Glutamatergic neuron (in vitro differentiated cells): ENCODE measurements at regions not wholly inside any gene's neighbourhood (a gene's known extent, or its start where the extent isn't known, plus 50 kb on each side); places are given as distances from the start of the nearest gene placed in this dataset.
"Not testable (repeated sequence)": the region's sequence is repeated elsewhere in the genome, so short reads cannot be mapped to it uniquely, and the experiment has no call there.

ENCODE experiments used
- DNase-seq: peaks from one replicate; pipeline ENCODE4 v3.0.0; 2022
- H3K27ac Mint-ChIP-seq: one replicate; pipeline ENCODE4 v1.8.0; 2020; ENCODE audit warnings: mild to moderate bottlenecking, mixed read lengths, inconsistent platforms; ENCODE audit not compliant: unreplicated experiment
- H3K27me3 Mint-ChIP-seq: one replicate; pipeline ENCODE4 v1.8.0; 2020; ENCODE audit warnings: mild to moderate bottlenecking, moderate library complexity, mixed read lengths, inconsistent platforms; ENCODE audit not compliant: unreplicated experiment
- H3K36me3 Mint-ChIP-seq: one replicate; pipeline ENCODE4 v1.8.0; 2020; ENCODE audit warnings: mild to moderate bottlenecking, mixed read lengths, inconsistent platforms; ENCODE audit not compliant: unreplicated experiment
- H3K4me1 Mint-ChIP-seq: one replicate; pipeline ENCODE4 v1.8.0; 2020; ENCODE audit warnings: mild to moderate bottlenecking, low read depth, mixed read lengths, inconsistent platforms; ENCODE audit not compliant: unreplicated experiment
- H3K4me3 Mint-ChIP-seq: one replicate; pipeline ENCODE4 v1.8.0; 2020; ENCODE audit warnings: mild to moderate bottlenecking, mixed read lengths, inconsistent platforms; ENCODE audit not compliant: unreplicated experiment
- H3K9me3 Mint-ChIP-seq: one replicate; pipeline ENCODE4 v1.8.0; 2020; ENCODE audit warnings: mild to moderate bottlenecking, moderate library complexity, mixed read lengths, inconsistent platforms; ENCODE audit not compliant: unreplicated experiment
- TF ChIP-seq, protein P1 (sequence below): fragments of 200-600 bp; sonication (generic); IDR thresholded peaks from one replicate; pipeline ENCODE4 v1.5.0; 2021; ENCODE audit not compliant: partially characterized antibody, unreplicated experiment

DNA sequence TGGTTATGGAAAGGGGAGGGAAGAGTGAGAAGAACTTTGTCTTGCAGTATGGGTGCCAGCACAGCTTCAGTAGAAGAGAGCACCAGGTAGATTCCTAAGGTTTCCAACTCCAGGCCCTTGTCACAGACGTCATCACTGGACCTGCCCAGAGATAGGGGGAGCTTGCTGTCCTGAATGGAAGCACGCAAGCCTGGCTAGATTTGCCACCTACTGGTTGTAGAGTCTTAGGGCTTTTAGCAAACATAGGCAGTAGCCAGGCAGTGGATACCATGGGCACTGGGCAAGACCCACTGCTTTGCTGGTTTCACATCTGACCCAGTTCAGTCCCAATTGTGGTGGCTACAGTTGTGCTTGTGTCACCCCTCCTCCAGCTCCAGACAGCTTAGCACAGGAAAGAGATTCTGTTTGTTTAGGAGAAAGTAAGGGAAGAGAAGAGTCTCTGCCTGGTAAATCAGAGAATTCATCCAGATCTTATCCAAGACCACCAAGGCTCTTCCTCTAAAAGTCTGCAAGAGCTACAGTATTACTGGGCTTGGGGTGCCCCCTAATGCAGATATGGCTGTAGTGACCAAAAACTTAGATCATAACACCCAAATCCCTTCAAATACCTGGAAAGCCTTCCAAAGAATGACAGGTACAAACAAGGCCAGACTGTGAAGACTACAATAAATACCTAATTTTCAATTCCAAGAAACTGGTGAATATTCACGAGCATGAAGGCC, 158.9 kb downstream of the HINT1 start:
- H3K27ac Mint-ChIP-seq, result no peak overlapping the region
- no peak for DNase-seq
- TF ChIP-seq, protein P1, sequence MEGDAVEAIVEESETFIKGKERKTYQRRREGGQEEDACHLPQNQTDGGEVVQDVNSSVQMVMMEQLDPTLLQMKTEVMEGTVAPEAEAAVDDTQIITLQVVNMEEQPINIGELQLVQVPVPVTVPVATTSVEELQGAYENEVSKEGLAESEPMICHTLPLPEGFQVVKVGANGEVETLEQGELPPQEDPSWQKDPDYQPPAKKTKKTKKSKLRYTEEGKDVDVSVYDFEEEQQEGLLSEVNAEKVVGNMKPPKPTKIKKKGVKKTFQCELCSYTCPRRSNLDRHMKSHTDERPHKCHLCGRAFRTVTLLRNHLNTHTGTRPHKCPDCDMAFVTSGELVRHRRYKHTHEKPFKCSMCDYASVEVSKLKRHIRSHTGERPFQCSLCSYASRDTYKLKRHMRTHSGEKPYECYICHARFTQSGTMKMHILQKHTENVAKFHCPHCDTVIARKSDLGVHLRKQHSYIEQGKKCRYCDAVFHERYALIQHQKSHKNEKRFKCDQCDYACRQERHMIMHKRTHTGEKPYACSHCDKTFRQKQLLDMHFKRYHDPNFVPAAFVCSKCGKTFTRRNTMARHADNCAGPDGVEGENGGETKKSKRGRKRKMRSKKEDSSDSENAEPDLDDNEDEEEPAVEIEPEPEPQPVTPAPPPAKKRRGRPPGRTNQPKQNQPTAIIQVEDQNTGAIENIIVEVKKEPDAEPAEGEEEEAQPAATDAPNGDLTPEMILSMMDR, result no peak
- H3K27me3 Mint-ChIP-seq, result no peaks in the 10 kb centered on the region
- no peaks in the 10 kb centered on the region for H3K9me3 Mint-ChIP-seq
- no peaks in the 10 kb centered on the region for H3K36me3 Mint-ChIP-seq
- H3K4me1 Mint-ChIP-seq, result no peaks in the 10 kb centered on the region
- H3K4me3 Mint-ChIP-seq, result no peak overlapping the region

DNA sequence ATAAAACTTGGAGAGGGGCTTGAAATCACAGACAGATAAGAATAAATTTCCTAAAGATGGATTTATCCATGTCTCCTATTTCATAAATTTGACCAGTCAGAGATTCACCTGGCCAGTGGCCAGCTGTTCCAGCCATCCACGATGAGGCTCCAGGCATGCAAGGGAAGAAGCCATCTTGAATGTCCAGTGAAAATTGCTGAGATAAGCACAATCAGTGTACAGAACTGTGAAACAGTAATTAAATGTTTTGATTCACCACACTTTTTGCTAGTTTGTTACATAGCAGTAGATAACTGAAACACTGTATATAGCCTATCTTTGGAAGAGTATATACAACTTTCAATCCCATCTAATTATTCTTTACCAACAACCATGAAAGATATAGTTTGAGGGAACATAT, 163.5 kb downstream of the HINT1 start:
- no peak overlapping the region for H3K4me3 Mint-ChIP-seq
- H3K27me3 Mint-ChIP-seq, result no peaks in the 10 kb centered on the region

GRCh38 chr5:131000289-131000688, 164.8 kb downstream of the HINT1 start:
- no peak overlapping the region for H3K4me3 Mint-ChIP-seq

More for the DNA sequence above, 163.5 kb downstream of the HINT1 start:
- Mint-ChIP-seq H3K27ac (no peak overlapping the region), H3K4me1 (no peaks in the 10 kb centered on the region), H3K9me3 (no peaks in the 10 kb centered on the region), H3K36me3 (no peaks in the 10 kb centered on the region)
- no peak for DNase-seq
- TF ChIP-seq, protein P1, result no peak

GRCh38 chr5:130996720-130997119, 168.3 kb downstream of the HINT1 start:
- H3K27ac Mint-ChIP-seq, H3K4me3 Mint-ChIP-seq, H3K36me3 Mint-ChIP-seq, H3K27me3 Mint-ChIP-seq, DNase-seq, H3K4me1 Mint-ChIP-seq, H3K9me3 Mint-ChIP-seq: not testable (repeated sequence)

More at GRCh38 chr5:131000289-131000688, 164.8 kb downstream of the HINT1 start:
- no peaks in the 10 kb centered on the region for H3K36me3 Mint-ChIP-seq
- no peaks in the 10 kb centered on the region for H3K9me3 Mint-ChIP-seq
- H3K27me3 Mint-ChIP-seq, result no peaks in the 10 kb centered on the region
- no peaks in the 10 kb centered on the region for H3K4me1 Mint-ChIP-seq
- no peak for DNase-seq
- H3K27ac Mint-ChIP-seq, result no peak overlapping the region
- TF ChIP-seq, protein P1, result no peak

GRCh38 chr5:130995851-130996250, 169.2 kb downstream of the HINT1 start:
- Mint-ChIP-seq H3K27me3 (no peaks in the 10 kb centered on the region), H3K9me3 (no peaks in the 10 kb centered on the region)

More at GRCh38 chr5:130995851-130996250, 169.2 kb downstream of the HINT1 start:
- Mint-ChIP-seq H3K4me1 (no peaks in the 10 kb centered on the region), H3K27ac (no peak overlapping the region), H3K4me3 (no peak overlapping the region), H3K36me3 (no peaks in the 10 kb centered on the region)
- no peak for DNase-seq
- TF ChIP-seq, protein P1, result no peak
